ENCODE measurements at regions not wholly inside any gene's neighbourhood (a gene's known extent, or its start where the extent isn't known, plus 50 kb on each side); places are given as distances from the start of the nearest gene placed in this dataset.

- TF ChIP-seq CTCF (IDR thresholded peaks at IDR 0.05; ENCODE audit: low read depth, low read length) (no peak), POLR2A (IDR thresholded peaks at IDR 0.05; ENCODE audit: extremely low read depth, insufficient read length) (no peak), MAX (IDR thresholded peaks at IDR 0.05; ENCODE audit: low read depth, low read length) (no peak)
These were observed 307.2 kb upstream of the LYPLAL1 start for GRCh38 chr1:218866507-218866906.

All from NB4 (cell line).